ENCODE measurements at regions not wholly inside any gene's neighbourhood (a gene's known extent, or its start where the extent isn't known, plus 50 kb on each side); places are given as distances from the start of the nearest gene placed in this dataset.
"Not testable (repeated sequence)": the region's sequence is repeated elsewhere in the genome, so short reads cannot be mapped to it uniquely, and the experiment has no call there.

- DNase-seq: no peak
Observed at GRCh38 chr12:67082221-67082620, 186.9 kb upstream of the CAND1 start.

- DNase-seq: no peak
Observed at GRCh38 chr12:67085699-67086098, 183.5 kb upstream of the CAND1 start.

GRCh38 chr12:67086116-67086515 lies 183.0 kb upstream of the CAND1 start:
- no peak for DNase-seq

GRCh38 chr12:67088401-67089118 lies 180.6 kb upstream of the CAND1 start:
- DNase-seq: no peak

- no peak for DNase-seq
Observed at GRCh38 chr12:67091204-67091603, 178.0 kb upstream of the CAND1 start.

GRCh38 chr12:67091678-67092077 lies 177.5 kb upstream of the CAND1 start:
- DNase-seq: no peak

GRCh38 chr12:67092934-67093333 lies 176.2 kb upstream of the CAND1 start:
- not testable (repeated sequence) for DNase-seq

- no peak for DNase-seq
Observed at GRCh38 chr12:67096533-67097318, 172.4 kb upstream of the CAND1 start.

GRCh38 chr12:67099858-67100257 lies 169.3 kb upstream of the CAND1 start:
- DNase-seq: no peak

GRCh38 chr12:67103521-67103920 lies 165.6 kb upstream of the CAND1 start:
- DNase-seq: no peak

GRCh38 chr12:67107235-67107634 lies 161.9 kb upstream of the CAND1 start:
- DNase-seq: no peak

- no peak for DNase-seq
Observed at GRCh38 chr12:67107751-67108269, 161.3 kb upstream of the CAND1 start.

GRCh38 chr12:67110345-67110744 lies 158.8 kb upstream of the CAND1 start:
- not testable (repeated sequence) for DNase-seq

- no peak for DNase-seq
Observed at GRCh38 chr12:67111182-67111581, 158.0 kb upstream of the CAND1 start.

- no peak for DNase-seq
Observed at GRCh38 chr12:67112586-67112985, 156.6 kb upstream of the CAND1 start.

GRCh38 chr12:67116134-67116533 lies 153.0 kb upstream of the CAND1 start:
- DNase-seq: no peak

GRCh38 chr12:67122584-67122983 lies 146.6 kb upstream of the CAND1 start:
- DNase-seq: no peak

- no peak for DNase-seq
Observed at GRCh38 chr12:67137256-67137655, 131.9 kb upstream of the CAND1 start.

GRCh38 chr12:67141296-67142018 lies 127.7 kb upstream of the CAND1 start:
- DNase-seq: no peak

- no peak for DNase-seq
Observed at GRCh38 chr12:67145692-67146091, 123.5 kb upstream of the CAND1 start.

- no peak for DNase-seq
Observed at GRCh38 chr12:67147030-67147429, 122.1 kb upstream of the CAND1 start.

- no peak for DNase-seq
Observed at GRCh38 chr12:67147447-67147846, 121.7 kb upstream of the CAND1 start.

GRCh38 chr12:67148265-67148664 lies 120.9 kb upstream of the CAND1 start:
- DNase-seq: no peak
